IMR-90 (cell line): ENCODE measurements at regions not wholly inside any gene's neighbourhood (a gene's known extent, or its start where the extent isn't known, plus 50 kb on each side); places are given as distances from the start of the nearest gene placed in this dataset.

Experiments used
- ATAC-seq: fragments of 200-7000 bp; cut with Tn5 transposase; 2 replicates; pipeline ENCODE4 v1.9.1; 2020; ENCODE audit warnings: low read depth, mild to moderate bottlenecking, moderate library complexity
- BruUV-seq: library from RNA; stranded (reverse); fragments of 400-500 nt; replicated peaks from 2 replicates; lab custom pipeline; 2021; lab: Mats Ljungman, UMichigan
- CTCF ChIA-PET: fragments of 300-600 bp; formaldehyde crosslinking; extraction: SDS; loops from one replicate; lab custom pipeline; 2021; ENCODE audit warnings: antibody characterized with exemption; lab: Yijun Ruan, JAX
- POLR2A ChIA-PET: fragments of 300-600 bp; sonication (Branson Sonifier 250); formaldehyde crosslinking; loops from one replicate; lab custom pipeline; 2022; ENCODE audit warnings: antibody characterized with exemption; ENCODE audit not compliant: unreplicated experiment; lab: Charles Lee
- DNase-seq: peaks from one replicate; pipeline ENCODE4 v3.0.0; 2013
- H2AFZ ChIP-seq: replicated peaks from 2 replicates; pipeline ENCODE3; 2013; ENCODE audit warnings: low read length, mild to moderate bottlenecking; ENCODE audit not compliant: poor library complexity
- H2AK5ac ChIP-seq: 2 replicates; pipeline ENCODE4 v1.6.1; 2013; ENCODE audit warnings: low read depth, low read length, inconsistent platforms
- H2AK9ac ChIP-seq: replicated peaks from 2 replicates; pipeline ENCODE3; 2013; ENCODE audit warnings: mild to moderate bottlenecking, low read depth, low read length, moderate library complexity; ENCODE audit not compliant: poor library complexity
- H2BK120ac ChIP-seq: 2 replicates; pipeline ENCODE4 v1.6.1; 2013; ENCODE audit warnings: low read depth, low read length, inconsistent platforms
- H2BK15ac ChIP-seq: 3 replicates; pipeline ENCODE4 v1.6.1; 2013; ENCODE audit warnings: low read depth, low read length, inconsistent platforms
- H2BK20ac ChIP-seq: 2 replicates; pipeline ENCODE4 v1.6.1; 2013; ENCODE audit warnings: low read depth, mild to moderate bottlenecking, inconsistent platforms, low read length, moderate library complexity
- H2BK5ac ChIP-seq: 2 replicates; pipeline ENCODE4 v1.6.1; 2013; ENCODE audit warnings: mild to moderate bottlenecking, low read depth, low read length, inconsistent platforms; ENCODE audit not compliant: poor library complexity, severe bottlenecking
- H3K14ac ChIP-seq: replicated peaks from 2 replicates; pipeline ENCODE4 v1.6.1; 2013; ENCODE audit warnings: low read depth, low read length, inconsistent platforms
- H3K18ac ChIP-seq: 2 replicates; pipeline ENCODE4 v1.6.1; 2013; ENCODE audit warnings: low read depth, low read length, control low read depth
- H3K23ac ChIP-seq: 2 replicates; pipeline ENCODE4 v1.6.1; 2013; ENCODE audit warnings: low read depth, low read length, inconsistent platforms
- H3K27ac ChIP-seq: 2 replicates; pipeline ENCODE4 v1.5.1; 2013; ENCODE audit warnings: mild to moderate bottlenecking, control low read depth, low read length; ENCODE audit not compliant: insufficient read depth
- H3K27me3 ChIP-seq: 2 replicates; pipeline ENCODE4 v1.6.1; 2013; ENCODE audit warnings: low read length; ENCODE audit not compliant: control insufficient read depth, insufficient read depth
- H3K36me3 ChIP-seq: 2 replicates; pipeline ENCODE4 v1.6.1; 2013; ENCODE audit warnings: low read length, mixed read lengths; ENCODE audit not compliant: control insufficient read depth, insufficient read depth
- H3K4ac ChIP-seq: 2 replicates; pipeline ENCODE4 v1.6.1; 2013; ENCODE audit warnings: low read depth, low read length, inconsistent platforms
- H3K4me1 ChIP-seq: 2 replicates; pipeline ENCODE4 v1.6.1; 2013; ENCODE audit warnings: low read length, mixed read lengths; ENCODE audit not compliant: control insufficient read depth, insufficient read depth
- H3K4me2 ChIP-seq: 2 replicates; pipeline ENCODE4 v1.6.1; 2013; ENCODE audit warnings: low read depth, mild to moderate bottlenecking, control low read depth, low read length, moderate library complexity
- H3K4me3 ChIP-seq: 2 replicates; pipeline ENCODE4 v1.5.1; 2013; ENCODE audit warnings: low read depth, mild to moderate bottlenecking, control low read depth, low read length, moderate library complexity; ENCODE audit not compliant: insufficient read depth
- H3K56ac ChIP-seq: 2 replicates; pipeline ENCODE4 v1.6.1; 2013; ENCODE audit warnings: low read length, inconsistent platforms; ENCODE audit not compliant: insufficient read depth; ENCODE audit errors: extremely low read depth
- H3K79me1 ChIP-seq, 2 experiments: 2 replicates each; pipeline ENCODE4 v1.6.1; 2013; ENCODE audit warnings: low read length in 2 of 2, inconsistent platforms in 1 of 2, low read depth in 1 of 2
- H3K9ac ChIP-seq: 2 replicates; pipeline ENCODE4 v1.6.1; 2013; ENCODE audit warnings: low read depth, low read length, control low read depth
- H3K9me1 ChIP-seq: 2 replicates; pipeline ENCODE4 v1.6.1; 2013; ENCODE audit warnings: low read length, inconsistent platforms; ENCODE audit not compliant: insufficient read depth
- H3K9me3 ChIP-seq: 2 replicates; pipeline ENCODE4 v1.6.1; 2013; ENCODE audit warnings: low read length; ENCODE audit not compliant: control insufficient read depth, insufficient read depth
- H4K20me1 ChIP-seq: 2 replicates; pipeline ENCODE4 v1.6.1; 2013; ENCODE audit warnings: low read length, inconsistent platforms; ENCODE audit not compliant: insufficient read depth
- H4K5ac ChIP-seq: 2 replicates; pipeline ENCODE4 v1.6.1; 2013; ENCODE audit warnings: mild to moderate bottlenecking, low read depth, low read length, control low read depth
- H4K8ac ChIP-seq, 2 experiments: 2 replicates each; pipeline ENCODE4 v1.6.1; 2013; ENCODE audit warnings: low read depth in 2 of 2, low read length in 2 of 2, control low read depth in 1 of 2, inconsistent platforms in 1 of 2
- H4K91ac ChIP-seq: 2 replicates; pipeline ENCODE4 v1.6.1; 2013; ENCODE audit warnings: low read depth, low read length, inconsistent platforms; ENCODE audit not compliant: insufficient read depth
- CEBPB ChIP-seq: IDR thresholded peaks from 2 replicates; pipeline ENCODE4 v1.6.1; 2012; ENCODE audit warnings: low read depth, low read length, improper control_type of control experiment
- MAZ ChIP-seq: IDR thresholded peaks from 2 replicates; pipeline ENCODE4 v1.6.1; 2012; ENCODE audit warnings: low read depth, mild to moderate bottlenecking, low read length, improper control_type of control experiment, moderate library complexity, borderline replicate concordance
- MXI1 ChIP-seq: IDR thresholded peaks from 2 replicates; pipeline ENCODE4 v1.6.1; 2012; ENCODE audit warnings: low read depth, mild to moderate bottlenecking, low read length, moderate library complexity, borderline replicate concordance
- POLR2A ChIP-seq: IDR thresholded peaks from 2 replicates; pipeline ENCODE4 v1.6.1; 2012; ENCODE audit warnings: mild to moderate bottlenecking, low read depth, low read length
- RCOR1 ChIP-seq: IDR thresholded peaks from 2 replicates; pipeline ENCODE4 v1.6.1; 2012; ENCODE audit warnings: mild to moderate bottlenecking, low read length, improper control_type of control experiment; ENCODE audit not compliant: insufficient replicate concordance
- RFX5 ChIP-seq: IDR thresholded peaks from 2 replicates; pipeline ENCODE4 v1.8.0; 2012; ENCODE audit warnings: low read depth, mild to moderate bottlenecking, low read length, moderate library complexity
- SMC3 ChIP-seq: fragments of 150-350 bp; IDR thresholded peaks from 2 replicates; pipeline ENCODE4 v1.6.1; 2016; ENCODE audit warnings: low read depth, mild to moderate bottlenecking, antibody characterized with exemption, low read length, moderate library complexity
- WGBS, 2 experiments: methylation state at CpG; one replicate each; pipeline versions ENCODE4 v1.1.5 to v1.1.7; 2013; ENCODE audit warnings: missing lambda C conversion rate in 2 of 2; ENCODE audit not compliant: insufficient read length in 1 of 2; ENCODE audit errors: extremely low coverage in 2 of 2; 5-methylcytosine and 5-hydroxymethylcytosine counted together
- dilution Hi-C: fragments of 300-500 bp; cut with HindIII; formaldehyde crosslinking; loops from one replicate; pipeline ENCODE4 v1.14.3; 2018; ENCODE audit warnings: low sequenced_read_pairs; ENCODE audit not compliant: unreplicated experiment
- in situ Hi-C: fragments of 300-500 bp; cut with MboI; formaldehyde crosslinking; loops from 3 replicates; pipeline ENCODE4 v1.14.3; 2019; ENCODE audit warnings: low sequenced_read_pairs, inconsistent platforms, mixed read lengths
- intact Hi-C: fragments of 100-400 bp; cut with micrococcal nuclease; formaldehyde crosslinking; loops from 2 replicates; pipeline ENCODE4 v1.10.0; 2022
- TF ChIP-seq, protein P1 (sequence below): conservative IDR thresholded peaks from 2 replicates; pipeline ENCODE4 v1.5.1; 2012; ENCODE audit warnings: mild to moderate bottlenecking, low read depth, low read length, improper control_type of control experiment
- TF ChIP-seq, protein P2 (sequence below): fragments of 150-350 bp; IDR thresholded peaks from 2 replicates; pipeline ENCODE4 v1.6.1; 2016; ENCODE audit warnings: low read depth, mild to moderate bottlenecking, low read length, moderate library complexity, borderline replicate concordance

DNA sequence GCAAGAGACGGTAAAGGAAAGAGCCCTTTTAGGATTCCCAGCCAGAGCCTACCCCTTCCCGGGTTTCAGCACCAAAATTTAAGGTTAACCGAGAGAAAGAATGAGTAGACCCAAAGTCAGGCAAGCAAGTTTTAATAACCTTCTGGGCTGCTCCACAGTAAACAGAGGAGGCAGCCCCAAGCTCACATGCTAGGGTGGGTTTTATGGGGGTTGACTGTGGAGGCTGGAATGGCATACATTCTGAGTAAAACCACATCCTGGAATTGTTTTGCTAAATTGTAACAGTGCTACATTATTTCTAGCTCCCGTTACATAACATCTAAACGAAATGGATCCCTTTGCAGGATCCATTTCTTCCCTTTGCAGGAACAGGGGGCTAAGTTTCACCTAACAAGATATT is 102.2 kb upstream of the USP9Y start:
- no peak overlapping the region for H3K4me2 ChIP-seq
- H3K18ac ChIP-seq: no peak overlapping the region
- dilution Hi-C loops (no loop called here), intact Hi-C loops (no loop called here), in situ Hi-C loops (no loop called here)
- no TSS peak for BruUV-seq
- H2BK5ac ChIP-seq: no peak overlapping the region
- no peak overlapping the region for H3K14ac ChIP-seq
- H2BK15ac ChIP-seq: no peak overlapping the region
- ChIA-PET POLR2A (no interaction called here), CTCF (no interaction called here)
- H2AFZ ChIP-seq: no peak overlapping the region
- ATAC-seq (no peak), DNase-seq (no peak)
- no CpG with 5 or more reads among the region's 5 CpGs for WGBS, 2 experiments
- no peaks in the 10 kb centered on the region for H3K36me3 ChIP-seq
- H4K20me1 ChIP-seq: no peaks in the 10 kb centered on the region
- no peak overlapping the region for H4K5ac ChIP-seq
- H2AK5ac ChIP-seq: no peak overlapping the region
- no peaks in the 10 kb centered on the region for H3K4me1 ChIP-seq
- no peak overlapping the region for H4K8ac ChIP-seq
- no peaks in the 10 kb centered on the region for H3K27me3 ChIP-seq
- no peak overlapping the region for H2BK20ac ChIP-seq
- no peaks in the 10 kb centered on the region for H3K9me3 ChIP-seq
- H3K9ac ChIP-seq: no peak overlapping the region
- no peaks in the 10 kb centered on the region for H3K79me1 ChIP-seq
- H3K4ac ChIP-seq: no peak overlapping the region
- H2AK9ac ChIP-seq: no peak overlapping the region
- H2BK120ac ChIP-seq: no peak overlapping the region
- H3K56ac ChIP-seq: no peak overlapping the region
- no peaks in the 10 kb centered on the region for H3K9me1 ChIP-seq
- no peak overlapping the region for H4K91ac ChIP-seq
- H3K27ac ChIP-seq: no peak overlapping the region
- no peak overlapping the region for H3K4me3 ChIP-seq
- no peak overlapping the region for H3K23ac ChIP-seq
- TF ChIP-seq CEBPB (no peak), MAZ (no peak), SMC3 (no peak), MXI1 (no peak), RCOR1 (no peak), RFX5 (no peak), POLR2A (no peak)
- TF ChIP-seq, protein P1, sequence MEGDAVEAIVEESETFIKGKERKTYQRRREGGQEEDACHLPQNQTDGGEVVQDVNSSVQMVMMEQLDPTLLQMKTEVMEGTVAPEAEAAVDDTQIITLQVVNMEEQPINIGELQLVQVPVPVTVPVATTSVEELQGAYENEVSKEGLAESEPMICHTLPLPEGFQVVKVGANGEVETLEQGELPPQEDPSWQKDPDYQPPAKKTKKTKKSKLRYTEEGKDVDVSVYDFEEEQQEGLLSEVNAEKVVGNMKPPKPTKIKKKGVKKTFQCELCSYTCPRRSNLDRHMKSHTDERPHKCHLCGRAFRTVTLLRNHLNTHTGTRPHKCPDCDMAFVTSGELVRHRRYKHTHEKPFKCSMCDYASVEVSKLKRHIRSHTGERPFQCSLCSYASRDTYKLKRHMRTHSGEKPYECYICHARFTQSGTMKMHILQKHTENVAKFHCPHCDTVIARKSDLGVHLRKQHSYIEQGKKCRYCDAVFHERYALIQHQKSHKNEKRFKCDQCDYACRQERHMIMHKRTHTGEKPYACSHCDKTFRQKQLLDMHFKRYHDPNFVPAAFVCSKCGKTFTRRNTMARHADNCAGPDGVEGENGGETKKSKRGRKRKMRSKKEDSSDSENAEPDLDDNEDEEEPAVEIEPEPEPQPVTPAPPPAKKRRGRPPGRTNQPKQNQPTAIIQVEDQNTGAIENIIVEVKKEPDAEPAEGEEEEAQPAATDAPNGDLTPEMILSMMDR: no peak
- TF ChIP-seq, protein P2, sequence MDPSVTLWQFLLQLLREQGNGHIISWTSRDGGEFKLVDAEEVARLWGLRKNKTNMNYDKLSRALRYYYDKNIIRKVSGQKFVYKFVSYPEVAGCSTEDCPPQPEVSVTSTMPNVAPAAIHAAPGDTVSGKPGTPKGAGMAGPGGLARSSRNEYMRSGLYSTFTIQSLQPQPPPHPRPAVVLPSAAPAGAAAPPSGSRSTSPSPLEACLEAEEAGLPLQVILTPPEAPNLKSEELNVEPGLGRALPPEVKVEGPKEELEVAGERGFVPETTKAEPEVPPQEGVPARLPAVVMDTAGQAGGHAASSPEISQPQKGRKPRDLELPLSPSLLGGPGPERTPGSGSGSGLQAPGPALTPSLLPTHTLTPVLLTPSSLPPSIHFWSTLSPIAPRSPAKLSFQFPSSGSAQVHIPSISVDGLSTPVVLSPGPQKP: no peak
